Central memory CD8-positive, alpha-beta T cell (primary cell): ENCODE measurements at regions not wholly inside any gene's neighbourhood (a gene's known extent, or its start where the extent isn't known, plus 50 kb on each side); places are given as distances from the start of the nearest gene placed in this dataset.

ENCODE experiments used
- ATAC-seq: fragments of 150-1000 bp; cut with Tn5 transposase; replicated peaks from 2 replicates; pipeline ENCODE4 v1.10.0; 2022; ENCODE audit warnings: mild to moderate bottlenecking, moderate FRiP score, moderate number of reproducible peaks; ENCODE audit not compliant: poor library complexity, severe bottlenecking; ENCODE audit errors: extremely low read depth
- DNase-seq, 2 donors: peaks; one replicate each; pipeline ENCODE4 v3.0.0; 2021; ENCODE audit warnings: low spot score in 2 of 2
- H3K27ac Mint-ChIP-seq: one replicate; pipeline ENCODE4 v1.8.0; 2022; ENCODE audit warnings: low read depth, mild to moderate bottlenecking, moderate library complexity, mixed read lengths
- H3K27me3 Mint-ChIP-seq: one replicate; pipeline ENCODE4 v1.8.0; 2022; ENCODE audit warnings: mixed read lengths
- H3K36me3 Mint-ChIP-seq: one replicate; pipeline ENCODE4 v1.8.0; 2022; ENCODE audit warnings: mild to moderate bottlenecking, moderate library complexity, mixed read lengths; ENCODE audit not compliant: insufficient read depth
- H3K4me1 Mint-ChIP-seq: one replicate; pipeline ENCODE4 v1.8.0; 2022; ENCODE audit warnings: mixed read lengths
- H3K4me3 Mint-ChIP-seq: one replicate; pipeline ENCODE4 v1.8.0; 2022; ENCODE audit warnings: mild to moderate bottlenecking, moderate library complexity, mixed read lengths
- H3K9me3 Mint-ChIP-seq: one replicate; pipeline ENCODE4 v1.8.0; 2022; ENCODE audit warnings: mixed read lengths

GRCh38 chr5:2213121-2213730 is 330.5 kb upstream of the IRX4 start:
- Mint-ChIP-seq H3K9me3 (no peaks in the 10 kb centered on the region), H3K4me1 (no peaks in the 10 kb centered on the region), H3K27me3 (peaks cover 2% of the 10 kb centered on the region), H3K27ac (no peak overlapping the region), H3K4me3 (no peak overlapping the region), H3K36me3 (no peaks in the 10 kb centered on the region)
- DNase-seq (no peak), ATAC-seq (no peak)

GRCh38 chr5:2212481-2212880 is 329.8 kb upstream of the IRX4 start:
- Mint-ChIP-seq H3K27ac (no peak overlapping the region), H3K36me3 (no peaks in the 10 kb centered on the region), H3K4me3 (no peak overlapping the region), H3K27me3 (peaks cover 9% of the 10 kb centered on the region), H3K9me3 (no peaks in the 10 kb centered on the region), H3K4me1 (no peaks in the 10 kb centered on the region)
- DNase-seq (no peak), ATAC-seq (no peak)

- H3K36me3 Mint-ChIP-seq, result no peaks in the 10 kb centered on the region
- H3K27me3 Mint-ChIP-seq, result peaks cover 20% of the 10 kb centered on the region
- H3K4me1 Mint-ChIP-seq, result no peaks in the 10 kb centered on the region
- no peak overlapping the region for H3K4me3 Mint-ChIP-seq
- H3K9me3 Mint-ChIP-seq, result no peaks in the 10 kb centered on the region
- ATAC-seq, result no peak
- DNase-seq, result no peak
- no peak overlapping the region for H3K27ac Mint-ChIP-seq
Measured at GRCh38 chr5:2208239-2208544, 325.5 kb upstream of the IRX4 start.

- Mint-ChIP-seq H3K27ac (no peak overlapping the region), H3K4me3 (no peak overlapping the region), H3K4me1 (no peaks in the 10 kb centered on the region), H3K9me3 (no peaks in the 10 kb centered on the region), H3K27me3 (peaks cover 20% of the 10 kb centered on the region), H3K36me3 (no peaks in the 10 kb centered on the region)
- no peak for DNase-seq
- no peak for ATAC-seq
Measured at GRCh38 chr5:2207416-2208238, 324.9 kb upstream of the IRX4 start.

GRCh38 chr5:2207109-2207399 is 324.3 kb upstream of the IRX4 start:
- Mint-ChIP-seq H3K27me3 (peaks cover 20% of the 10 kb centered on the region), H3K9me3 (no peaks in the 10 kb centered on the region), H3K27ac (no peak overlapping the region), H3K36me3 (no peaks in the 10 kb centered on the region), H3K4me3 (no peak overlapping the region), H3K4me1 (no peaks in the 10 kb centered on the region)
- no peak for ATAC-seq
- DNase-seq, result no peak

- Mint-ChIP-seq H3K9me3 (no peaks in the 10 kb centered on the region), H3K4me1 (no peaks in the 10 kb centered on the region), H3K36me3 (no peaks in the 10 kb centered on the region), H3K27ac (no peak overlapping the region), H3K4me3 (no peak overlapping the region), H3K27me3 (peaks cover 20% of the 10 kb centered on the region)
- DNase-seq (no peak), ATAC-seq (no peak)
Measured at GRCh38 chr5:2206293-2207108, 323.8 kb upstream of the IRX4 start.

GRCh38 chr5:2205596-2206226 is 323.0 kb upstream of the IRX4 start:
- Mint-ChIP-seq H3K4me1 (no peaks in the 10 kb centered on the region), H3K27me3 (peaks cover 20% of the 10 kb centered on the region), H3K9me3 (no peaks in the 10 kb centered on the region), H3K27ac (no peak overlapping the region), H3K36me3 (no peaks in the 10 kb centered on the region), H3K4me3 (no peak overlapping the region)
- DNase-seq, result no peak
- no peak for ATAC-seq

GRCh38 chr5:2205185-2205585 is 322.5 kb upstream of the IRX4 start:
- no peak for ATAC-seq
- H3K36me3 Mint-ChIP-seq, result no peaks in the 10 kb centered on the region
- no peak for DNase-seq
- H3K27me3 Mint-ChIP-seq, result peaks cover 22% of the 10 kb centered on the region
- no peak overlapping the region for H3K4me3 Mint-ChIP-seq
- H3K27ac Mint-ChIP-seq, result no peak overlapping the region
- H3K9me3 Mint-ChIP-seq, result no peaks in the 10 kb centered on the region
- no peaks in the 10 kb centered on the region for H3K4me1 Mint-ChIP-seq

- DNase-seq, result no peak
- Mint-ChIP-seq H3K27ac (no peak overlapping the region), H3K4me3 (no peak overlapping the region), H3K9me3 (no peaks in the 10 kb centered on the region), H3K4me1 (no peaks in the 10 kb centered on the region), H3K36me3 (no peaks in the 10 kb centered on the region), H3K27me3 (peaks cover 28% of the 10 kb centered on the region)
- ATAC-seq, result no peak
Measured at GRCh38 chr5:2204366-2205184, 321.9 kb upstream of the IRX4 start.

- ATAC-seq (no peak), DNase-seq (no peak)
- H3K4me3 Mint-ChIP-seq, result no peak overlapping the region
- H3K27ac Mint-ChIP-seq, result no peak overlapping the region
- peaks cover 30% of the 10 kb centered on the region for H3K27me3 Mint-ChIP-seq
- H3K4me1 Mint-ChIP-seq, result no peaks in the 10 kb centered on the region
- H3K9me3 Mint-ChIP-seq, result no peaks in the 10 kb centered on the region
- H3K36me3 Mint-ChIP-seq, result no peaks in the 10 kb centered on the region
Measured at GRCh38 chr5:2203774-2204173, 321.0 kb upstream of the IRX4 start.

- no peak overlapping the region for H3K27ac Mint-ChIP-seq
- DNase-seq (no peak), ATAC-seq (no peak)
- peaks cover 27% of the 10 kb centered on the region for H3K27me3 Mint-ChIP-seq
- H3K9me3 Mint-ChIP-seq, result no peaks in the 10 kb centered on the region
- no peaks in the 10 kb centered on the region for H3K4me1 Mint-ChIP-seq
- H3K36me3 Mint-ChIP-seq, result no peaks in the 10 kb centered on the region
- H3K4me3 Mint-ChIP-seq, result no peak overlapping the region
Measured at GRCh38 chr5:2201832-2202231, 319.1 kb upstream of the IRX4 start.

- no peaks in the 10 kb centered on the region for H3K9me3 Mint-ChIP-seq
- DNase-seq, result no peak
Measured at GRCh38 chr5:2201421-2201820, 318.7 kb upstream of the IRX4 start.

More at GRCh38 chr5:2201421-2201820, 318.7 kb upstream of the IRX4 start:
- ATAC-seq, result no peak
- no peak overlapping the region for H3K27ac Mint-ChIP-seq
- H3K36me3 Mint-ChIP-seq, result no peaks in the 10 kb centered on the region
- H3K4me3 Mint-ChIP-seq, result no peak overlapping the region
- peaks cover 27% of the 10 kb centered on the region for H3K27me3 Mint-ChIP-seq
- no peaks in the 10 kb centered on the region for H3K4me1 Mint-ChIP-seq
